HL-60 (cell line): ENCODE measurements at regions not wholly inside any gene's neighbourhood (a gene's known extent, or its start where the extent isn't known, plus 50 kb on each side); places are given as distances from the start of the nearest gene placed in this dataset.

Source experiments
- POLR2AphosphoS5 ChIP-seq: IDR thresholded peaks from 2 replicates; pipeline ENCODE4 v1.6.1; 2012; ENCODE audit warnings: low read depth
- TF ChIP-seq, protein P1 (sequence below): IDR thresholded peaks from one replicate; pipeline ENCODE4 v1.5.1; 2011; ENCODE audit warnings: low read length, control low read depth, inconsistent platforms; ENCODE audit not compliant: insufficient read depth

DNA sequence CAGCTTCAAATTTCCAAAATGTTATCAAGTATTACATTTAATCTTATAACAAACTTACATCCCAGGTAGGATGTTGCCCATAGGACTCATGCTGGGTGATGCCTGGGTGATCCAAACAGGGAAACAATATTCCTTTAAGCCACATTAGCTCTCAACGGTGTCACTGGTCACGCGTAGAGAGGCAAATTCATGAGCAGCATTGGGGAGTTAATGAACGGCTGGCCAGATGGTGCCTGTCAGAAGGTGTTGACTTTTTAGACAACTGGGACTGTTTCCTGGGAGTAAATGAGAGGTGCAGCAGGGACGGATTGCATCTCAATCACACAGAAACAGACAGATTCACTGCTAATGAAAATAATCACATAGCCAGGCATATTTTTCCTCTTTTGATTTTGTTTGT, 83.3 kb upstream of the ID4 start:
- TF ChIP-seq, protein P1, sequence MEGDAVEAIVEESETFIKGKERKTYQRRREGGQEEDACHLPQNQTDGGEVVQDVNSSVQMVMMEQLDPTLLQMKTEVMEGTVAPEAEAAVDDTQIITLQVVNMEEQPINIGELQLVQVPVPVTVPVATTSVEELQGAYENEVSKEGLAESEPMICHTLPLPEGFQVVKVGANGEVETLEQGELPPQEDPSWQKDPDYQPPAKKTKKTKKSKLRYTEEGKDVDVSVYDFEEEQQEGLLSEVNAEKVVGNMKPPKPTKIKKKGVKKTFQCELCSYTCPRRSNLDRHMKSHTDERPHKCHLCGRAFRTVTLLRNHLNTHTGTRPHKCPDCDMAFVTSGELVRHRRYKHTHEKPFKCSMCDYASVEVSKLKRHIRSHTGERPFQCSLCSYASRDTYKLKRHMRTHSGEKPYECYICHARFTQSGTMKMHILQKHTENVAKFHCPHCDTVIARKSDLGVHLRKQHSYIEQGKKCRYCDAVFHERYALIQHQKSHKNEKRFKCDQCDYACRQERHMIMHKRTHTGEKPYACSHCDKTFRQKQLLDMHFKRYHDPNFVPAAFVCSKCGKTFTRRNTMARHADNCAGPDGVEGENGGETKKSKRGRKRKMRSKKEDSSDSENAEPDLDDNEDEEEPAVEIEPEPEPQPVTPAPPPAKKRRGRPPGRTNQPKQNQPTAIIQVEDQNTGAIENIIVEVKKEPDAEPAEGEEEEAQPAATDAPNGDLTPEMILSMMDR = no peak
- no peak for TF ChIP-seq POLR2AphosphoS5
